Nephron progenitor cell (in vitro differentiated cells): ENCODE measurements at regions not wholly inside any gene's neighbourhood (a gene's known extent, or its start where the extent isn't known, plus 50 kb on each side); places are given as distances from the start of the nearest gene placed in this dataset.
"Not testable (repeated sequence)": the region's sequence is repeated elsewhere in the genome, so short reads cannot be mapped to it uniquely, and the experiment has no call there.

ENCODE experiments used
- DNase-seq: peaks from one replicate; pipeline ENCODE4 v3.0.0; 2021
- H3K27ac Mint-ChIP-seq: 2 replicates; pipeline ENCODE4 v1.8.0; 2021; ENCODE audit warnings: mild to moderate bottlenecking, moderate library complexity, mixed read lengths
- H3K27me3 Mint-ChIP-seq: 2 replicates; pipeline ENCODE4 v1.8.0; 2021; ENCODE audit warnings: mild to moderate bottlenecking, low read depth, mixed read lengths; ENCODE audit not compliant: poor library complexity
- H3K36me3 Mint-ChIP-seq: 2 replicates; pipeline ENCODE4 v1.8.0; 2021; ENCODE audit warnings: low read depth, mixed read lengths
- H3K4me1 Mint-ChIP-seq: 2 replicates; pipeline ENCODE4 v1.8.0; 2021; ENCODE audit warnings: mixed read lengths
- H3K4me3 Mint-ChIP-seq: 2 replicates; pipeline ENCODE4 v1.8.0; 2021; ENCODE audit warnings: mild to moderate bottlenecking, moderate library complexity, mixed read lengths
- H3K9me3 Mint-ChIP-seq: 2 replicates; pipeline ENCODE4 v1.8.0; 2021; ENCODE audit warnings: mild to moderate bottlenecking, moderate library complexity, mixed read lengths

GRCh38 chr9:62848258-62848657 lies 1658.4 kb downstream of the SPATA31A7 start:
- not testable (repeated sequence) for DNase-seq, H3K4me3 Mint-ChIP-seq, H3K4me1 Mint-ChIP-seq, H3K36me3 Mint-ChIP-seq, H3K27ac Mint-ChIP-seq, H3K9me3 Mint-ChIP-seq
- H3K27me3 Mint-ChIP-seq, result peaks cover 68% of the 10 kb centered on the region

DNA sequence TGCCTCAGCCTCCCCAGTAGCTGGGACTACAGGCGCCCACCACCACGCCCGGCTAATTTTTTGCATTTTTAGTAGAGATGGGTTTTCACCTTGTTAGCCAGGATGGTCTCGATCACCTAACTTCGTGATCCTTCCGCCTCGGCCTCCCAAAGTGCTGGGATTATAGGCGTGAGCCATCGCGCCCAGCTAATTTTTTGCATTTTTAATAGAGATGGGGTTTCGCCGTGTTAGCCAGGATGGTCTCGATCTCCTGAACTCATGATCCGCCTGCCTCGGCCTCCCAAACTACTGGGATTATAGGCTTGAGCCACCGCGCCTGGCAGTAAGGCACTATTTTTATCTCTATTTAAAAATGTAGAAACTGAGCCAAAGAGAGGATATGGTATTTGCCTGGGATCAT lies 1660.2 kb downstream of the SPATA31A7 start:
- not testable (repeated sequence) for H3K4me1 Mint-ChIP-seq, H3K27ac Mint-ChIP-seq, H3K36me3 Mint-ChIP-seq, DNase-seq, H3K9me3 Mint-ChIP-seq, H3K4me3 Mint-ChIP-seq
- H3K27me3 Mint-ChIP-seq, result peaks cover 59% of the 10 kb centered on the region

DNA sequence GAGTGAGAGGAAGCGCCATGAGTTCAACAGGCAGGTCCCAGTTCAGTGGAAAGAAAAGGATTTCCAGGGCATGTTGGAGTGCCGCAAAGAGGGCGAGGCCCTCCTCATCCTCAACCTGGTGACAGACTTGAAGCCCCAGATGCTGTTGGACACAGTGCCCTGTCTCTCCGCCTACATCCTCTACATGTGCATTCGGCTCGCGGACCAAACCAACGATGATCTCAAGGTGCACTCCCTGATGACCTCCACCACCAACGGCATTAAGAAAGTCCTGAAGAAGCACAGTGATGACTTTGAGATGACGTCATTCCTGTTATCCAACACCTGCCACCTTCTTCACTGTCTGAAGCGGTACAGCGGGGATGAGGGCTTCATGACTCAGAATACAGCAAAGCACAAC lies 1667.4 kb downstream of the SPATA31A7 start:
- DNase-seq, H3K36me3 Mint-ChIP-seq, H3K9me3 Mint-ChIP-seq, H3K27ac Mint-ChIP-seq, H3K4me1 Mint-ChIP-seq, H3K4me3 Mint-ChIP-seq: not testable (repeated sequence)
- H3K27me3 Mint-ChIP-seq, result peaks cover 73% of the 10 kb centered on the region

GRCh38 chr9:62858240-62858639 lies 1668.4 kb downstream of the SPATA31A7 start:
- H3K4me3 Mint-ChIP-seq, H3K9me3 Mint-ChIP-seq, H3K4me1 Mint-ChIP-seq, H3K27ac Mint-ChIP-seq, H3K36me3 Mint-ChIP-seq, DNase-seq: not testable (repeated sequence)
- H3K27me3 Mint-ChIP-seq, result peaks cover 73% of the 10 kb centered on the region

DNA sequence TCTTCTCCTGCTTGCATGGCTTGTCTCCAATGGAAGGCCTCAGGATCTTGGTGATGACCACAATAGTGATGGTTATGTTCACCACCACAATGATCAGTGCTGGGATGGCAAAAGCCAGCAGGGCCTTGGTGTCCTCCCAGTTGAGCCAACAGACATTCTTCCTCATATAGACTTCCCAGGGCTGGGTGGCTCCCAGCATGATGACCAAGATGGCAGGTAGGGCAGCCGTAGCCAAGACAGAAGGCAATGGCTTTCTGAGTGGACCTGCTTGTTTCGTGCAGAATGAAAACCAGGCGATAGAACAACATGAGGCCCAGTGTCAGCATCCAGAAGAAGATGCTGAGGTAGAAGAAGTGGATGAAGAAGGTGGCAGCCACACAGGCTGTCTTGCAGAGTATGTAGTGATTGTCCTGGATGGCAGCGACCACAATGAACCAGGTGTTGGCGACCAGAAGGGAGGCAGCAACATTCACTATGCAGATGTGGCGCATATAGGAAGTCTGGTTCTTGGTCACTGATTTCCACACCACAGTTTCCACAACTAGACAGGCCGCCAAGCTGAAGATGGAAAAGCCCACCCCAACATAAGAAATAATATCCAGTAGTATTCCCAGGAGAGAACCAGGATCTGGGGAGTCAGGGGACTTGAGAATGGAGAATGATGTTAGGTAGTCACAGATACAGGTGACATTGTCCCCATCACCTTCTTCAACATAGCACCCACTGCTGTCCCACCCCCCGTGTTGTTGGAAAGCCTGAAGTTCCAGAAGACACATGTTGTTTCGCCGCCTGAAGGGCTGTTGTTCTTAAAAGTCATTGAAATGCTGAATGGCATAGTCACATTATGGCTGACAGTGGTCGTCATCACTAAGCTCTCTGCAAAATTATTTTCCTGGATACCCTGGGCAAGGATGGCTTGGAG lies 1671.4 kb downstream of the SPATA31A7 start:
- DNase-seq, H3K4me3 Mint-ChIP-seq, H3K4me1 Mint-ChIP-seq, H3K9me3 Mint-ChIP-seq, H3K27ac Mint-ChIP-seq, H3K36me3 Mint-ChIP-seq: not testable (repeated sequence)
- peaks cover 91% of the 10 kb centered on the region for H3K27me3 Mint-ChIP-seq

DNA sequence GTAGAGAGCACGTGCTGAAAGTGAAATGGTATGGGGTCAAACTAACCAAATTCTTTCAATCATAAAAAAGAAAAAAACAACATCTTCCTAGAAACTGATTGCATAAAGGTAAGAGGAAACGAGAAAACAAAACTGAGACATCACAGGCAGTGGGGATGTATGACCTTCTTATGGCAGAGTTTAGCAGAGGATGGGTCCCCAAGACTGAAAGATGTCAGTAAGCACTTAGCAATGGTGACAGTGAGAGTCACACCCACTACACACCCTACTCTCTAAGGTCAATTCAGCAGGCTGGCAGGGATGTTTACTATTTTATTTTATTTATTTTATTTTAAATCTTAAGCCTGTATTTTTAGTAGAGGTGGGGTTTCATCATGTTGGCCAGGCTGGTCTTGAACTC lies 1672.3 kb downstream of the SPATA31A7 start:
- H3K27ac Mint-ChIP-seq, DNase-seq, H3K4me1 Mint-ChIP-seq, H3K36me3 Mint-ChIP-seq, H3K4me3 Mint-ChIP-seq, H3K9me3 Mint-ChIP-seq: not testable (repeated sequence)
- peaks cover 92% of the 10 kb centered on the region for H3K27me3 Mint-ChIP-seq

DNA sequence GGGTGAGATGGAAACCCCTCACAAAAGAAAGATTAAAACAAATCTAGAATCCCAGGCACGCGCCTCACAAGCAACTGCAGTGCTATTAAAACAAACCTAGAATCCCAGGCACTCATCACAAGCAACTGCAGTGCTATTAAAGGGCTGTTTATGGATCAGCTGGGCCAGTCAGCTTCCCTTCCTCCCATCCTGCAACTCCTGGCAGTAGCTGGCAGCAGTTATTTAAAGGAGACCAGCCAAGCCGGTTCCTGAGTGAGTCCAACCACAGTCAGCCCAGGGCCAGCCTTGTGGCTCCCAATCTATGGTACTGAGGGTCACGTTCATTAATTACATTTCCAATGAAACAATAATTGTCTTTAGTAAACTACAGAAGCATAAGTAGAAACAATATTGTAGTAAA lies 1673.5 kb downstream of the SPATA31A7 start:
- H3K36me3 Mint-ChIP-seq, DNase-seq, H3K27ac Mint-ChIP-seq, H3K9me3 Mint-ChIP-seq, H3K4me3 Mint-ChIP-seq, H3K4me1 Mint-ChIP-seq: not testable (repeated sequence)
- H3K27me3 Mint-ChIP-seq, result peaks cover 95% of the 10 kb centered on the region

DNA sequence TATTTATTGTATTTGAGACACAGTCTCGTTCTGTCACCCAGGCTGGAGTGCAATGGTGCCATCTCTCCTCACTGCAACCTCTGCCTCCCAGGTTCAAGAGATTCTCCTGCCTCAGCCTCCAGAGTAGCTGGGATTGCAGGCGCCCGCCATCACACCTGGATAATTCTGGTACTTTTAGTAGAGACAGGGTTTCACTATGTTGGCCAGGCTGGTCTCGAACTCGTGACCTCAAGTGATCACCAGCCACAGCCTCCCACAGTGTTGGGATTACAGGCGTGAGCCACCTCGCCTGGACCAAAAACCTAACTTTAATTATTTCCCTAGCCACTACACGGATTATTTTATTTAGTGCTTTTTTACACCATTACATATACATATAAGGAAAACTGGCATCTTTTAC lies 1674.0 kb downstream of the SPATA31A7 start:
- H3K27ac Mint-ChIP-seq, DNase-seq, H3K9me3 Mint-ChIP-seq, H3K4me3 Mint-ChIP-seq, H3K4me1 Mint-ChIP-seq, H3K36me3 Mint-ChIP-seq: not testable (repeated sequence)
- H3K27me3 Mint-ChIP-seq, result peaks cover 96% of the 10 kb centered on the region

DNA sequence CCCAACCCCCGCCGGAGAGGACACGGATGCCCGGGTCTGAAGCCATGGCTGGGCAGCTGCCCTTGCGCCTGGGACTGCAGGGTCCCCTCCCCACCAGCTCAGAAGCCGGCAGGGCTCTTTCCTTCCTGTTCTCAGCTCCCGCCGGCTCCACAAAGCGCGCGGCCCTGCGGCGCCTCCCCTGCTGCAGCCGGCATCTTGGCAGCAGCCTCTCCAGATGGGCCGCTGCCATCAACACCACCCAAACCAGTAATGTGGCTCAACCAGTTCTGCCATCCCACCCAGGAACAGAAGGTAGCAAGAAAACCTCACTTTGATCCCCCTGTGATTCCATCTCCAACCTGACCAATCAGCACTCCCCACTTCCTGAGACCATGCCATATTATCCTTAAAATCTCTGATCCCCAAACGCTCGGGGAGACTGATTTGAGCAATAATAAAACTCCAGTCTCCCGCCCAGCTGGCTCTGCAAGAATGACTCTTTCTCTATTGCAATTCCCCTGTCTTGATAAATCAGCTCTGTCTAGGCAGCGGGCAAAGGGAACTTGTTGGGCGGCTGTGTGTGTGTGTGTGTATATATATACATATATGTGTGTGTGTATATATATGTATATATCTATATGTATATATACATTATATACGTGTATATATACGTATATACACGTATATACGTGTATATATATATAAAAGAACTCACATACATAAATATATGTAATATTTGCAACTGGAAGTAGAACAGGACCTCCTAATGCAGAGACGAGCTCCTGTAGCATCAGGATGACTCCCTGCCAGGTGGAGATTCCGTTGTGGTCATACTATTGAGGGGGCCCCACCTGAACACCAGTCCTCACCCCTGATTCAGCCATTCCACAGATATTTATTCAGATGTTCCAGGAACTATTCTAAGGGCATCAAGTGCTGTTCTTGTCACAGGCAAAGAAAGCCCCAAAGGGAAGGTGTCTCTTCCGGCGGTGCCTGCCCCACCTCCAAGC lies 1674.9 kb downstream of the SPATA31A7 start:
- H3K27ac Mint-ChIP-seq, H3K9me3 Mint-ChIP-seq, H3K4me1 Mint-ChIP-seq, H3K36me3 Mint-ChIP-seq: not testable (repeated sequence)
- Mint-ChIP-seq H3K4me3 (peak overlapping the region; percentile 54), H3K27me3 (peaks cover 93% of the 10 kb centered on the region)
- DNase-seq, result peak; percentile 68

DNA sequence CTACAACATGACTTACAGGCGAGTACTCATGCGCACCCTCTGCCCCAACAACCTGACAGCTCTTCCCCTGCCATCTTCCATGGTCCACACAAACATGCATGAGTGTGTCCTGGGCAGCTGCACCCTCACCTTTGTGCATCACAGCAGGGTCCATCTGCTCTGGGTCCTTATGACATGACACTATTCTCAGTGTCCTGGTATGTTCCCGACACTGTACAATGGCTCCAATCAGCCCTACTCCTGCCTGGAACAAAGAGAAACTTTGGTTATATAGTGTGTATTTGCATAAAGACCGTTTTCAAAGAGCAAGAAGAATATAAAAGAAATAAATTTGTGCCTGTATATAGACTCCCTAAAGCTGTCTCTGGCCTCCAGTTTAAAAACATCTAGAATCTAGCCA lies 1679.2 kb downstream of the SPATA31A7 start:
- not testable (repeated sequence) for H3K27ac Mint-ChIP-seq, H3K4me3 Mint-ChIP-seq, DNase-seq, H3K4me1 Mint-ChIP-seq, H3K36me3 Mint-ChIP-seq, H3K9me3 Mint-ChIP-seq
- H3K27me3 Mint-ChIP-seq, result peaks cover 89% of the 10 kb centered on the region

GRCh38 chr9:62871765-62872164 lies 1681.9 kb downstream of the SPATA31A7 start:
- DNase-seq, H3K27ac Mint-ChIP-seq, H3K4me3 Mint-ChIP-seq, H3K4me1 Mint-ChIP-seq, H3K9me3 Mint-ChIP-seq, H3K36me3 Mint-ChIP-seq: not testable (repeated sequence)
- peaks cover 78% of the 10 kb centered on the region for H3K27me3 Mint-ChIP-seq

GRCh38 chr9:62874213-62874612 lies 1684.4 kb downstream of the SPATA31A7 start:
- not testable (repeated sequence) for H3K36me3 Mint-ChIP-seq, H3K27ac Mint-ChIP-seq, H3K4me3 Mint-ChIP-seq, H3K4me1 Mint-ChIP-seq, H3K9me3 Mint-ChIP-seq, DNase-seq
- H3K27me3 Mint-ChIP-seq, result peaks cover 63% of the 10 kb centered on the region

DNA sequence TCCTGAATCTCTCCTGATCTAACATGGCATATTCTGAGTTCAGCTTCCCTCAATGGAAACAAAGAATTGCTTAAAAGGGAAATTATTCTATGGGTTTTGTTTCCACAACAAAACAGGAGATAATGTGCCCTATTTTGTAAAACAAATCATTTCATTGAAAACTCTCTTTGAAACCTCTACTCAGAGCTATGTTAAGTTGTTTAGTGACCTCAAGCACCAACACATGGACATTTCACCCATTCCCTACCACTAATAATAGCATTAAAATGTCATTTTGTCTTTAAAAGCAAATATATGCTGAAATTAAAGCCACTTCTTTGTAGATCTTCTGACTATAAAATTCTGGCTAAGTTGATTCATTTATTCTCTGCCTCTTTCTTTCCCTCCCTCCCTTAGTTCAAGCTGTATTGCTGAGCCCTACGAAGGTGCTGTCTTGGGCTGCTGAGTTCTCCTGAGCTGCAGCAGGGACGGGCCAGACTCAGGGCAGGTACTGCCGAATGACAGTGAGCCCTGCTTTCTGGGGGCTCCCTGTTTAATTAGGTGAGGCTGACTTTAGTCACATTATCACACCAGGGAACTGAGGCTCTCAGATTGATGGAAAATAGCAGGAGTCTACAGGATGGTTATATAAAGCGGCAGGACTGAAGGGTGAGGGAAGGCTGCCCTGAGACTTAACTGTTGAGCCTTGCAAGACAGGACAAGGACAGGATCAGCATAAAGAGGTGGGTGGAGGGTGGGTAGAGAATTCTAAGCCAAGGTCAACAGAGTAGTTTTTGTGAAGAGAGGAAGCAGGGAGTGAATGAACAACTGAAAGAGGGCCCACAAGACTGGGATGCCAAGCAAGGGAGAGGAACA lies 1685.1 kb downstream of the SPATA31A7 start:
- H3K36me3 Mint-ChIP-seq, H3K27ac Mint-ChIP-seq, DNase-seq, H3K9me3 Mint-ChIP-seq, H3K4me1 Mint-ChIP-seq, H3K4me3 Mint-ChIP-seq: not testable (repeated sequence)
- H3K27me3 Mint-ChIP-seq, result peaks cover 64% of the 10 kb centered on the region
